Chondrocyte (in vitro differentiated cells): ENCODE measurements at regions not wholly inside any gene's neighbourhood (a gene's known extent, or its start where the extent isn't known, plus 50 kb on each side); places are given as distances from the start of the nearest gene placed in this dataset.

Source experiments
- DNase-seq: peaks from one replicate; pipeline ENCODE4 v3.0.0; 2021; ENCODE audit warnings: mixed read lengths, low spot score
- H3K27ac Mint-ChIP-seq: one replicate; pipeline ENCODE4 v1.8.0; 2021; ENCODE audit warnings: mild to moderate bottlenecking, moderate library complexity, mixed read lengths; ENCODE audit not compliant: unreplicated experiment
- H3K27me3 Mint-ChIP-seq: 2 replicates; pipeline ENCODE4 v1.8.0; 2021; ENCODE audit warnings: low read depth, mixed read lengths
- H3K36me3 Mint-ChIP-seq: 2 replicates; pipeline ENCODE4 v1.8.0; 2021; ENCODE audit warnings: low read depth, mixed read lengths
- H3K4me1 Mint-ChIP-seq: 2 replicates; pipeline ENCODE4 v1.8.0; 2021; ENCODE audit warnings: low read depth, mild to moderate bottlenecking, mixed read lengths
- H3K4me3 Mint-ChIP-seq: one replicate; pipeline ENCODE4 v1.8.0; 2021; ENCODE audit warnings: mild to moderate bottlenecking, moderate library complexity, mixed read lengths; ENCODE audit not compliant: unreplicated experiment
- H3K9me3 Mint-ChIP-seq: 2 replicates; pipeline ENCODE4 v1.8.0; 2021; ENCODE audit warnings: low read depth, mixed read lengths
- TF ChIP-seq, protein P1 (sequence below): fragments of 200-600 bp; sonication (generic); IDR thresholded peaks from 2 replicates; pipeline ENCODE4 v1.5.0; 2021; ENCODE audit warnings: antibody characterized with exemption, mild to moderate bottlenecking, moderate library complexity

DNA sequence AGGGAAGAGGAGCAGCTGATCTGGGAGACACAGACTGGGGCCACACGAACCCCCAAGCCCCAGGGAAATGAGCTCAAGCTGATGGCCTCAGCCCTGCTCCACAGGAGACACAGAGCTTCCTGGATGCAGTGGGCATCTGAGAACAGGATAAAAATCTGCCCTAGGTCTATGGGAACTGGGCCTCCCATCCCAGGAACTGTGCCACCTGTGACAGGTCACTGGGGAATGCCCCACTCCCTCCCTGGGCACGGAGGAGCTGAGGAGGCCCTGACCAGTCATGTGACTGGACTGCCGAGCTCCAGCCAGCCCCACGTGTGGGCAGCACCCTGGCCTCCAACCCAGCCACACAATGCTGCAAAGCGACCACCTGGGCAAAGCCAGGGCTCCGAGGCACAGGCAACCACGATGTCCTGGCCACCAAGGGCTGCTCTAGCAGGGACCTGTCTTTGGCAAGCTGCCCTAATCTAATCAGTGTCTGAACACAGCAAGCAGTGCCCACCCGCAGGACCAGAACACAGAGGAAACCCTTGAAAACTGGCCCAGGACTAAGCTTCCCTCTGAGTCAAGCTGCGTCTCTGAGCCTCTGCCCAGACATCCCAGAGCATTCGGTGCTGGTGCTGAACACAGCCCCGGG is 57.8 kb upstream of the ID2 start:
- H3K27ac Mint-ChIP-seq, result no peak overlapping the region
- TF ChIP-seq, protein P1, sequence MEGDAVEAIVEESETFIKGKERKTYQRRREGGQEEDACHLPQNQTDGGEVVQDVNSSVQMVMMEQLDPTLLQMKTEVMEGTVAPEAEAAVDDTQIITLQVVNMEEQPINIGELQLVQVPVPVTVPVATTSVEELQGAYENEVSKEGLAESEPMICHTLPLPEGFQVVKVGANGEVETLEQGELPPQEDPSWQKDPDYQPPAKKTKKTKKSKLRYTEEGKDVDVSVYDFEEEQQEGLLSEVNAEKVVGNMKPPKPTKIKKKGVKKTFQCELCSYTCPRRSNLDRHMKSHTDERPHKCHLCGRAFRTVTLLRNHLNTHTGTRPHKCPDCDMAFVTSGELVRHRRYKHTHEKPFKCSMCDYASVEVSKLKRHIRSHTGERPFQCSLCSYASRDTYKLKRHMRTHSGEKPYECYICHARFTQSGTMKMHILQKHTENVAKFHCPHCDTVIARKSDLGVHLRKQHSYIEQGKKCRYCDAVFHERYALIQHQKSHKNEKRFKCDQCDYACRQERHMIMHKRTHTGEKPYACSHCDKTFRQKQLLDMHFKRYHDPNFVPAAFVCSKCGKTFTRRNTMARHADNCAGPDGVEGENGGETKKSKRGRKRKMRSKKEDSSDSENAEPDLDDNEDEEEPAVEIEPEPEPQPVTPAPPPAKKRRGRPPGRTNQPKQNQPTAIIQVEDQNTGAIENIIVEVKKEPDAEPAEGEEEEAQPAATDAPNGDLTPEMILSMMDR, result no peak
- DNase-seq, result peak; percentile 79
- no peak overlapping the region for H3K4me3 Mint-ChIP-seq
- H3K27me3 Mint-ChIP-seq, result peaks cover 11% of the 10 kb centered on the region
- H3K4me1 Mint-ChIP-seq, result no peaks in the 10 kb centered on the region
- no peaks in the 10 kb centered on the region for H3K9me3 Mint-ChIP-seq
- no peaks in the 10 kb centered on the region for H3K36me3 Mint-ChIP-seq

DNA sequence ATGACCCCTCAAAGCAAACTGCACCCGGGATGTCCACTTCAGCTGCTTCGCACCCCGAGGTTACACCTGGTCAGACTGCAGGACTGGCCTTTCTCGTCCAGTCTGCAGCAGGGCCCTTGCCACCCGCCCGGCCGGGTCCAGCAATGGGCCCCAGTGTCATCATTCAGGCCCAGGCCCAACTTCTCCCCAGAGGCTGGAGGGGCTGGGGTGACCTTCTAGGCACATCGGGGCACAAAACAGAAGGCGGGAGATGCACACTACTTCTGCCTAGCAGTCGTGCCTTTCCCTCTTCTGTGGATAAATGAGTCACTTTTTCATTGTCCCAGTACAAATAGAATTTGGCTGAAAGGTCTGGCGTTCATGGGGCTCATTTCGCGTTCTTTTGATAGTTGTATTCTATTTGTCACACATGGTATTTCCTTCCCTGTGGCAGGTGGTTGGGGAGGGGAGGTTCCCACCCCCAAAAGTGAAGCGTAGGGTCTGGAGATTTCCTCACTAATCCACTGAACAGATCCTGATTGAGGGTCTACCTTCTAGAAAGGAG is 56.9 kb upstream of the ID2 start:
- Mint-ChIP-seq H3K9me3 (no peaks in the 10 kb centered on the region), H3K4me1 (no peaks in the 10 kb centered on the region), H3K4me3 (no peak overlapping the region), H3K27me3 (peaks cover 11% of the 10 kb centered on the region), H3K27ac (no peak overlapping the region), H3K36me3 (no peaks in the 10 kb centered on the region)
- peak; percentile 61 for DNase-seq
- TF ChIP-seq, protein P1, result no peak

DNA sequence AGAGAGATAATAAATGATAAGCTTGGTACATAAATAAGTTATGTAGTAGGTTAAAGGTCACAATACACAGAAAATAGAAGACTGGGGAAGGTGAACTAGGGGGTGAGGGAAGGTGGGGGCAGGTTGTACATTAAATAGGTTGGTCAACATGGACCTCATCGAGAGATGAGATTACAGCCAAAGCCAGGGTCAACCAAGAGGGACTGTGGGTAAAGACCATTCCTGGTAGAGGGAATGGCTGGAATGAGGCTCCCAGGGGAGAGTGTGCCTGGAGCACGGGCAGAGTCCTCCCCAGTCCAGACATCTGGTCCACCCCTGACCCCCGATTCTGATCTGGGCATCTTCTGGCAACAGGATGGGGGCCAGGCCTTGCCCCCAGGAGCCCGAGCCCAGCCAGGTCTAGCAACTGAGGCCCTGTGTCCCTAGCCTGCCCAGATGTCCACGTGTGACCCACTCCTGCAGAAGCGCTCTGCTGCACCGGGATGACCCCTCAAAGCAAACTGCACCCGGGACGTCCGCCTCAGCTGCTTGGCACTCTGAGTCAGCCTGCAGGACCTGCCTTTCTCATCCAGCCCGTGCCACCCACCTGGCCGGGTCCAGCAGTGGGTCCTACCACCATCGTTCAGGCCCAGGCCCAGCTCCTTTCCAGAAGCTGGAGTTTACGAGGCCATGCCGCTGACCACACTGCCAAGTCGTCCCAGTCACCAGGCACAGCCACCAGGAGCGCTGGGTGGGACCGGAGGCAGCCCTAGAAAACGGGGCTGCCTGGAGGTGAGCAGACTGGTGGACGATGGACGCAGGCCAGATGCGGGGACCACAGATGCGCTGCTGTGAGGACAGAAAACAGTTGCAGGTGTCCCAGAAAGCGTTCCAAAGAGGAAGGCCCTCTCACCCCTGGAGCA is 56.2 kb upstream of the ID2 start:
- Mint-ChIP-seq H3K27ac (no peak overlapping the region), H3K4me3 (no peak overlapping the region), H3K36me3 (no peaks in the 10 kb centered on the region), H3K9me3 (no peaks in the 10 kb centered on the region), H3K4me1 (no peaks in the 10 kb centered on the region), H3K27me3 (peaks cover 11% of the 10 kb centered on the region)
- TF ChIP-seq, protein P1, result no peak
- DNase-seq, result peak; percentile 89

DNA sequence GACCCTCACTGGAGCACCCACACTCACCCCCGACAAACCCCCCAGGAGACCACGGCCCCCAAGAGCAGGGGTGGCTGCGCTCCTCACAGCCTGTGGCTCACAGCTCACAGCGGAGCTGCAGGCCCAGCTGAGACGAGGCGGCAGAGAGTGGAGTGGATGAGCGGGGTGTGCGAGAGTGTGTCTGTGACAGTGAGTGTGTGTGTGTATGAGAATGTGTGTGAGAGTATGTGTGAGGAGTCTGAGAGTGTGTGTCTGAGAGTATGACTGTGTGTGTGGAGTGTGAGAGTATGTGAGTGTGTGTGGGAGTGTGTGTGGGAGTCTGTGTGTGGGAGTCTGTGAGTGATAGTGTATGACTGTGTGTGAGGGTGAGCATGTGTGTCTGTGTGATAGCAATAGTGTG is 55.3 kb upstream of the ID2 start:
- no peaks in the 10 kb centered on the region for H3K4me1 Mint-ChIP-seq
- H3K9me3 Mint-ChIP-seq, result no peaks in the 10 kb centered on the region
- TF ChIP-seq, protein P1, result no peak
- no peak overlapping the region for H3K27ac Mint-ChIP-seq
- peak; percentile 75 for DNase-seq
- peaks cover 11% of the 10 kb centered on the region for H3K27me3 Mint-ChIP-seq
- H3K4me3 Mint-ChIP-seq, result no peak overlapping the region
- no peaks in the 10 kb centered on the region for H3K36me3 Mint-ChIP-seq

DNA sequence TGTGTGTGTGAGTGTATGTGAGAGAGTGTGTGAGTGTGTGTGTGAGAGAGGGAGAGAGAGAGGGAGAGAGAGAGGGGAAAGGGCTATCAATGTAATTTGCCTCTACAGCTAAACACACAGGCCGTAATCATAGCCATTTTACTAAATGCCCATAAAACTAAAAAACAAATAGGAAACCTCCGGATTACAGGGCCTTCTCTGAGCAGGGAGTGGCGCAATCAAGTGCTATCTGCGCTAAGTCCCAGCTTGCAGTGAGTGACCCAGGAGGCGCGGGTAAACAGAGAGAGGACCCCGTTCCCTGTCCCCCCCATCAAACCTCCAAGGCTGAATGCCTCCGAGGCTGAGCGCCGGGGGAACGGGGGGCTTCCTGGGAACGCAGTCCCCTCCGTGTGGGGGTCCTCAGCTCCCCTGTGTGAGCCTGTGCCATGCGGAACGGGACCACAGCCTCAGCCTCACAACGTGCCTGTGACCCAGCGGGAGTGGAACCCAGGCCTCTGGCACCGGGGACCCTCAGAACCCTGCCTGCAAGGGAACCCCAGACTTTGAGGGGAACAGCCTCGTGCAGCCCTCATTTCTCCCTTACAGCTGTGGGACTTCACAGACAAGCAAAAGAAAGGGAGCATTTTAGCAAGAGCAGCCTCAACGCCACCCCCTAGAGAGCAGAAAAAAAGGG is 54.7 kb upstream of the ID2 start:
- TF ChIP-seq, protein P1, result no peak
- Mint-ChIP-seq H3K36me3 (no peaks in the 10 kb centered on the region), H3K27me3 (peaks cover 11% of the 10 kb centered on the region), H3K9me3 (no peaks in the 10 kb centered on the region), H3K27ac (no peak overlapping the region), H3K4me3 (no peak overlapping the region), H3K4me1 (no peaks in the 10 kb centered on the region)
- DNase-seq, result peak; percentile 86
